Adrenal gland (tissue), 9 donors: ENCODE measurements at regions not wholly inside any gene's neighbourhood (a gene's known extent, or its start where the extent isn't known, plus 50 kb on each side); places are given as distances from the start of the nearest gene placed in this dataset.

Experiments used
- DNase-seq, 7 donors: peaks; one replicate each; pipeline ENCODE4 v3.0.0-alpha.2; 2019 to 2020
- H3K27ac ChIP-seq, 5 donors: fragments of 200-600 bp; sonication (generic) in 4 of 5; 1 replicate in 3 of 5; 2 replicates in 2 of 5; pipeline versions ENCODE4 v1.5.1 to v1.8.0; 2016 to 2020; ENCODE audit warnings: mild to moderate bottlenecking in 1 of 5
- H3K27me3 ChIP-seq: fragments of 200-600 bp; 2 replicates; pipeline ENCODE4 v1.8.0; 2021
- H3K36me3 ChIP-seq, 2 donors: fragments of 200-600 bp; replicated peaks in 1 of 2; 1 replicate in 1 of 2; 2 replicates in 1 of 2; pipeline versions ENCODE4 v1.5.1 to v1.8.0; 2018 to 2022
- H3K4me1 ChIP-seq, 2 donors: fragments of 200-600 bp; replicated peaks in 1 of 2; 1 replicate in 1 of 2; 2 replicates in 1 of 2; pipeline versions ENCODE4 v1.5.1 to v1.8.0; 2018 to 2021
- H3K4me3 ChIP-seq, 4 donors: fragments of 200-600 bp; sonication (generic) in 3 of 4; one replicate each; pipeline ENCODE4 v1.5.1; 2016 to 2018
- H3K9me3 ChIP-seq, 3 donors: fragments of 200-600 bp; sonication (generic) in 1 of 3; replicated peaks in 1 of 3; 1 replicate in 2 of 3; 2 replicates in 1 of 3; pipeline versions ENCODE4 v1.5.1 to v1.8.0; 2016 to 2021
- CTCF ChIP-seq, 6 experiments: fragments of 450-650 bp in 4 of 6; fragments of 200-600 bp in 2 of 6; sonication (generic) in 1 of 6; IDR thresholded peaks; 1 replicate in 5 of 6; 2 replicates in 1 of 6; pipeline versions ENCODE4 v1.5.1 to v1.8.0; 2016 to 2021; ENCODE audit warnings: antibody characterized with exemption in 6 of 6, mild to moderate bottlenecking in 2 of 6, moderate library complexity in 1 of 6
- POLR2A ChIP-seq, 2 donors: fragments of 450-650 bp; IDR thresholded peaks; one replicate each; pipeline ENCODE4 v1.6.1; 2017; ENCODE audit warnings: antibody characterized with exemption in 2 of 2, mild to moderate bottlenecking in 2 of 2, moderate library complexity in 1 of 2
- WGBS, 4 donors: extraction: QIAGEN DNeasy Blood & Tissue Kit in 2 of 4; methylation state at CpG; one replicate each; pipeline versions ENCODE4 v1.1.5 to v1.1.7; 2013 to 2017; 5-methylcytosine and 5-hydroxymethylcytosine counted together
- intact Hi-C, 2 donors: fragments of 100-400 bp; cut with DNase I; formaldehyde crosslinking; loops; one replicate each; pipeline versions ENCODE4 v1.14.1 to v1.15.0; 2022 to 2023
- donor health status: healthy with polysubstance abuse.
- donor health status: Bipolar disorder and iron deficiency.
- donor health status: DM: yes; HTN: yes; CAD: no.
- donor health status: DM: no; HTN: no; CAD: no.
- donor health status: DM: no; HTN: no; CAD: no.

GRCh38 chr4:157779081-157779480, 393.7 kb downstream of the GASK1B start:
- TF ChIP-seq POLR2A (IDR thresholded peaks at IDR 0.05) (no peak), CTCF (IDR thresholded peaks at IDR 0.05) (no peak)
- Histone ChIP-seq H3K4me1 (no peaks in the 10 kb centered on the region), H3K36me3 (no peaks in the 10 kb centered on the region), H3K27me3 (no peaks in the 10 kb centered on the region), H3K9me3 (no peaks in the 10 kb centered on the region), H3K27ac (no peak overlapping the region), H3K4me3 (no peak overlapping the region)
- 51 to 69% (median 58%) methylated on average over 1 of the region's 1 CpG for WGBS, 4 donors
- no peak for DNase-seq
- intact Hi-C loops = no loop called here

GRCh38 chr4:157776930-157777528, 395.8 kb downstream of the GASK1B start:
- Histone ChIP-seq H3K27ac (no peak overlapping the region), H3K4me3 (no peak overlapping the region), H3K9me3 (no peaks in the 10 kb centered on the region), H3K27me3 (no peaks in the 10 kb centered on the region), H3K4me1 (no peaks in the 10 kb centered on the region), H3K36me3 (no peaks in the 10 kb centered on the region)
- no peak for DNase-seq
- TF ChIP-seq CTCF (IDR thresholded peaks at IDR 0.05) (no peak), POLR2A (IDR thresholded peaks at IDR 0.05) (no peak)
- WGBS, 4 donors = 85 to 97% (median 92%) methylated on average over 1 of the region's 1 CpG
- intact Hi-C loops = no loop called here

GRCh38 chr4:157775971-157776370, 396.9 kb downstream of the GASK1B start:
- no peaks in the 10 kb centered on the region for H3K36me3 ChIP-seq
- TF ChIP-seq POLR2A (IDR thresholded peaks at IDR 0.05) (no peak), CTCF (IDR thresholded peaks at IDR 0.05) (no peak)
- intact Hi-C loops = no loop called here
- no peaks in the 10 kb centered on the region for H3K27me3 ChIP-seq
- no peak overlapping the region for H3K4me3 ChIP-seq
- H3K9me3 ChIP-seq = no peaks in the 10 kb centered on the region
- DNase-seq = no peak
- H3K4me1 ChIP-seq = no peaks in the 10 kb centered on the region
- H3K27ac ChIP-seq = no peak overlapping the region

GRCh38 chr4:157772907-157773306, 399.9 kb downstream of the GASK1B start:
- intact Hi-C loops = no loop called here
- Histone ChIP-seq H3K4me3 (no peak overlapping the region), H3K27me3 (no peaks in the 10 kb centered on the region), H3K4me1 (no peaks in the 10 kb centered on the region), H3K36me3 (no peaks in the 10 kb centered on the region), H3K9me3 (no peaks in the 10 kb centered on the region), H3K27ac (no peak overlapping the region)
- WGBS, 4 donors = 77 to 88% (median 84%) methylated on average over 1 of the region's 1 CpG
- DNase-seq = no peak
- no peak for TF ChIP-seq CTCF (IDR thresholded peaks at IDR 0.05)
- no peak for TF ChIP-seq POLR2A (IDR thresholded peaks at IDR 0.05)
